GM18873 (cell line): ENCODE measurements at regions not wholly inside any gene's neighbourhood (a gene's known extent, or its start where the extent isn't known, plus 50 kb on each side); places are given as distances from the start of the nearest gene placed in this dataset.
"Not testable (repeated sequence)": the region's sequence is repeated elsewhere in the genome, so short reads cannot be mapped to it uniquely, and the experiment has no call there.

Experiments used
- ATAC-seq: cut with Tn5 transposase; IDR thresholded peaks from one replicate; pipeline ENCODE4 v1.9.1; 2021; ENCODE audit warnings: mild to moderate bottlenecking, moderate library complexity, moderate number of reproducible peaks; ENCODE audit not compliant: unreplicated experiment, low FRiP score

DNA sequence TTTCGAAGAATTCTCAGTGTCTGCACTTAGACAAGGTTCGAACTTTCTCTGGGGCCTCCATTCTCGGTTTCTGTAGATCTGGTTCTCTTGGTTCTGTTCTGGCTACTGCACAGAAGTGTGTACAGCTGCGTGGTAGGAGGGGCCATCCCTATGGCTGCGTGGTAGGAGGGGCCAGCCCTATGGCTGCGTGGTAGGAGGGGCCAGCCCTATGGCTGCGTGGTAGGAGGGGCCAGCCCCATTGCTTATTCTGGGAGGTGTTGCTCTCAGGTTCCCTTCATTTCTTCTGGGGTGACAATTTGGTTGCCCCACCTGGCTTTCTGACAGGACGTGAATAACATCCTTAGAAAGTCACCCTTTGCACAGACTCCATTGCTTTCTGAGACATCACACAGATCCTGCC, 65.2 kb upstream of the CHST15 start:
- ATAC-seq: no peak

DNA sequence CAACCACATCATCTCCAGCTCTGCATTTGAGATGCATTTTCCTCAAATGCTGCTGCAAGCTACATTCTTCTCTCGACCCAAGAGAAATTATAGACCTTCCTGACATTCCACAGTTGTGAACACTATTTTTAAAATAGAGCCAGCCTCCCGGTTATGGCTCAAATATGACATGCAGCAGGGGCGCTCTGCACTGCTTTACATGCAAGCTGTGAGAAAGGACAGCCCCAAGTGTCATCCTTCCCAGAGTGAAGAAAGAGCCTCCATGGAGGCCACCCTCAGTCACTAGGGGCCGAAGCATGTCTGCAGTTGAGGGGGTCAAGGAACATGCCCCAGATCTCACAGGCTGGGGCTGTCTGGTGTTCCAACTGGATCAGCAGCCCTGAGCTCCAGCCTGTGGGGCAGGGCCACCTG, 63.9 kb upstream of the CHST15 start:
- ATAC-seq: no peak

- ATAC-seq: no peak
These were observed 63.3 kb upstream of the CHST15 start for GRCh38 chr10:124156524-124157260.

- no peak for ATAC-seq
These were observed 62.5 kb upstream of the CHST15 start for GRCh38 chr10:124155781-124156435.

- peak; percentile 73 for ATAC-seq
These were observed 59.8 kb upstream of the CHST15 start for GRCh38 chr10:124153023-124153826.

DNA sequence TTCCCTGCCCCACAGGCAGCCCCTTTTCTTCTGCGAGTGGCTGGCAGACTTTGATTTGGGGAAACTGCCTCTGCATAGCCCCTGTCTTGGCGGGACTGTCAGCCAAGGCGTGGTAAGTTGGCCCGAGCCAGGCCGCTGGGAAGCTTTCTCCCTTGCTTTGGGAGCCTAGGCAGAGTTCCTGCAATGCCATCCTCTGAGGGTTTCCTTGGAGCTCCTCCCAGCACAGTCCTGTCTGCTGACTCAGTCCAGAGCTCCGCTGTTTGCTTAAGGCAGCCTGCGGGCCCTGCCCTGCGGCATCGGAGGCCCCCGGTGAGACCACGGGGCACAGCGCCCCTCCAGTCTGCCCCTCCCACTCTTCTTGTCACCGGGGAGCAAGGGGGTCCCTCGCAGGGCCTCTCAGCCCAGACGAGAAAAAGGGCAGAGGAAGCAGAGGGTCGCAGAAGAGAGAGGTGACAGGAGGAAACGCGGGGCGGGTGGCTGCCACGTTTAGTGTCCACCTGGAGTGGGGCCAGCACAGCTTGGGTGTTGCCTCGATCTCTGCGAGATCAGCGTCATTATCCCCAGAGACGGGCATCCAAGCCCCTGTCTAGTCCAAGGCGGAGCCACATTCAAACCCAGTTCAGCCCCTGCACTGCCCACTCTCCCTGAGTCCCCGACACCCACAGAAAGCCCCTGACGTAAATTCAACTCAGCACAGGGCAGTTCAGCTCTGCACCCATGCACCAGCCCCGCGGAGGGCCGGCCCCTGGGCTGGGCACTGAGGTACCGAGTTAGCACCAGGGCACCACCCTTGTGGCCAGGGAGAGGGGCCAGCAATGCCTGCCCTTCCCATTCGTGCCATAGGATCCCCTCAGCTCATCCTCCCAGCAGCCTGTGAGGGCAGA, 59.0 kb upstream of the CHST15 start:
- no peak for ATAC-seq

DNA sequence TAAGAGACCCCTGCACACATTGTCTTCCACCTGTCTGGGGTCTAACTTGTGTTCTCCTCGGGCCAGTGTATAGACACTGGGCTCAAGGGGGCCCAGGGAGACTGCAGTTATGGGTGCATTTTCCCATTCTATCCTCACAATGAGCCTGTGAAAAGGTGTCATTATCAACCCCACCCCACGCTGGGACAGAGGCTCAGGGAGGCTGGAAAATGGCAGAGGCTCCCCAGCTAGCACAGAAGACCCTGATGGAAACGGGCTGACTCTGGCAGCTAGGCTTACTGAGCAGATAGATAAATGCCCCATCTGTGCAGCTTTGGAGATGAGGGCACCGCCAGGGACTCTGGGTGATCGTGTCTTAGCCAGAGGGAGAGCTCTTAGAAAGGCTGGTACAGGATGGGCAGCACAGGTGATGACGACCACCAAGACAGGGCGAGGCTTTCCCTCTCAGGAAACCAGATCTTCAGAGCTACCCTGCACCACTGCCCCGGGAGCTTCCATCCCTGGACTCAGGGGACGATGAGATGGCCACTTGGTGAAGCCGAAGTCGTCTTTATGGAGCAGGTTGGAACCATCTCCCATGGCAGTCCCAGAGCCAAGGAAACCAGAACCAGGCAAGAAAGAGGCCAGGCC, 58.2 kb upstream of the CHST15 start:
- no peak for ATAC-seq

GRCh38 chr10:124150807-124151417, 57.5 kb upstream of the CHST15 start:
- no peak for ATAC-seq

GRCh38 chr10:124150189-124150806, 56.9 kb upstream of the CHST15 start:
- ATAC-seq: no peak

- no peak for ATAC-seq
These were observed 56.0 kb upstream of the CHST15 start for GRCh38 chr10:124149189-124150042.

GRCh38 chr10:124148509-124149188, 55.3 kb upstream of the CHST15 start:
- not testable (repeated sequence) for ATAC-seq

DNA sequence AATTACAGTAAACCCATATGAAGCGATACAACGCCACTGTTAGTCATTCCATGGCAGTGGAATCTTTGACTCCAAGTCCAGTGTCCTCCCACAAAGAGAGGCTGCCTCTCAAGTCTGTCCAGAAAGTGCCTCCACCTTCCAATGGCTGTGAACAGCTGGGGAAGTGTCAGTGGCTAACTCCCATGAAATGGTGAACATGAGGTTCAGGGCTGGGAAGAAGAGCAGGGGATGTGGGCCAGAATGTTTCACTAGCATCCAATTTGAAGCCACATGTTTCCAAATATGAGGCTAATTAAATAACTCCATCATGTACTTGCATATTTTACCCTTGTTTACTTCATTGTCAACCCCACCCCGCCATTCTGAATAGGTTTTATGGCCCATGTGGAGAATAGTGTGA, 53.1 kb upstream of the CHST15 start:
- no peak for ATAC-seq

- ATAC-seq: no peak
These were observed 51.9 kb upstream of the CHST15 start for GRCh38 chr10:124145109-124145870.

GRCh38 chr10:124144536-124144935, 51.1 kb upstream of the CHST15 start:
- no peak for ATAC-seq

- no peak for ATAC-seq
These were observed 50.3 kb upstream of the CHST15 start for GRCh38 chr10:124143721-124144120.
